ENCODE measurements at regions not wholly inside any gene's neighbourhood (a gene's known extent, or its start where the extent isn't known, plus 50 kb on each side); places are given as distances from the start of the nearest gene placed in this dataset.

GRCh38 chr3:98982351-98982750 is 80.9 kb upstream of the DCBLD2 start:
- DNase-seq: no peak

DNA sequence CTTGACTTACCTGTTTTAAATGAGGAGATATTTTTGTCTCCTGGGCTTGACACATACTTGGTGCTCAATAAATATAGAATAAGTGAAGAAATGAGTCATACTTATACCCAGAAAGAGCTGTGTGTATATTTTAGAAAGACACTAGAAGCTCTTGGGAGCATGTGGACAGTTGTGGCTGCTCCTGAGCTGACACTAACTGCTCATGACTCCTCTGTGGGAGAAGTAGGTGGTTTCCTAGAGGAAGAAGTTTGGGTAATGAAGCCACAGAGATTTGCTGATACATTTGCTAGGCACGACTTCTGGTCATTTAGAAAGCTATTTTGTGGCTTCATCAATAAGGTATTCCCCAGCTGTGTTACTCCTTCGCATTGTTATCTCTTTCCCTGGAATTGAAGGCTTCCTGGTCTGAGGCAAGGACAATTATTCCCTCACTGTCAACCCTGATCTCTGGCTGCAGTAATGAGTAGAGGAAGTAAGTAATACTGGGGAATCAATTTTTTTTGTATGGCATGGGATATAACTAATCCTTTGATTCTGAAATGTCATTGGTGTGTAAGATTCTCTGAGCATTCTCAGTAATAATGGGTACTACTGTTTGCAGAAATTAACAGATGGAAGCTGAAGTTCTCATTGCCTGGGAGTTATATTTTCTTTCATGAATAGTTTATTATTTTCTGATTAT is 79.6 kb upstream of the DCBLD2 start:
- DNase-seq: no peak

GRCh38 chr3:98979296-98979695 is 77.8 kb upstream of the DCBLD2 start:
- no peak for DNase-seq

DNA sequence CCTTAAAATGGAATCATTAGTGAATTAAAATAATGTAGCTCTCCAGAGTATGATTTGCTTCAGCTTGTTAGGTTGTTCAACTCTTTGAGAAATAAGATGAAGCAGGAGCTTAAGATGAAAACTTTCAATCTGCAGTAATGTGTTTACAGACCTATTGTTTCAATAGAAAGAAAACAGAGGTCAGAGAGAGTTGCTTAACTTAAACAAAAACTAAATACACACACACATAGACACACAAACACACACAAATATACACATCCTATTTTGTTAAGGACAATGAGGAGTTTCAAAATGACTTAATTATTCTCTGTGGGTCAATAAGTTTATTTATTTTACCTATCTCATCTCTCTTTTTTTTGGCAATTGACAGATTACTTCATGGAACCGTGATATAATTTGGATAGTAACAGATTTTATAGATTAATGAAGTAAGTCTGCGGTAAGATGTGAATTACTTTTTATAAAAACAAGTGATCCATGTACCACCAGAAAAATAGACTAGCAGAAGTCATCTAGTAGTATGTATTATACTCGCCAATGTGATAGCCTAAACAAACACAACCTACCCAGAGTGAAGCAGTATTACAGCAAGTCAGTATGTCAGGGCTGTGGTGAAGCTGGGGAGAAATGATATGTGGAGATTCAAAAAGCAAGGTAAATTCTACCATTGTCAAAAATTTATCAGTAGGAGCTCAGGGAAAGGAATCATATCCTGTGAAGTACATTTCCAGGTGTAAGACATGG is 76.7 kb upstream of the DCBLD2 start:
- DNase-seq: no peak

DNA sequence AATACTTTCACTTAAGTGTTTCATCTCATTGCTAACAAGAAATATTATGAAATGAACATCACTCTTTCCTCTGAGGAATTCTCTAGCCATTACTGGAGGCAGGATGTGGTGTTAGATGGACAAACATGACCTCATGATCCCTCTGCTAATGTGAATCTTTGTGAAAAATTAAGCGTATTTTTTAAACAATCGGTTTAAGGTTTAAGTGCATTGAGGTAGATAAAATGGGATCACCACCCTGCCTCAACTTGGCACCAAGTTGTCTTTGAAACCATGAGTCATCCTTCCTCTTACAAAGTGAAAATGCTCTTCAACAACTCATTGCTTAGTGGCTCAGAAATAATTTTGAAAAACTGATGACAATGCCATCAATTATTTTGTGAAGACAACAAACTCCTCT is 76.0 kb upstream of the DCBLD2 start:
- no peak for DNase-seq

GRCh38 chr3:98974442-98974841 is 72.9 kb upstream of the DCBLD2 start:
- no peak for DNase-seq

DNA sequence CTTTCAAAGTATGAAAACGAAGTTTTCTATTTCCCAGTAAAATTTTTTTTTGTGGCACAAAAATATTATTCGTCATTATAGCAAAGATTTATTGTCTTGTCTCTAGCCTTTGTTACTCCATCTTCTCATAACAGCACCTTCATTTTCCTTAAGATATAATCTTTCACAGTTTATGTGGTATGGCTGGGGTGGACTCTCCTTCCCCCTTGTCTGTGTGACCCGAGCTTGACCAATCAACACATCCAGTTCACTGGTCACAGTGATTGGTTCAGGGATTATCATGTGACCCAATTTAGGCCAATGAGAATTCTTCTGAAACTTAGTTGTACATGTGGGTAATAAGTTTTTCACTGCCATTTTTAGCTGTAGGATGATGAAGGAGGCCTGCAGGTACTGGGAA is 71.2 kb upstream of the DCBLD2 start:
- DNase-seq: no peak

GRCh38 chr3:98972155-98972554 is 70.7 kb upstream of the DCBLD2 start:
- no peak for DNase-seq

DNA sequence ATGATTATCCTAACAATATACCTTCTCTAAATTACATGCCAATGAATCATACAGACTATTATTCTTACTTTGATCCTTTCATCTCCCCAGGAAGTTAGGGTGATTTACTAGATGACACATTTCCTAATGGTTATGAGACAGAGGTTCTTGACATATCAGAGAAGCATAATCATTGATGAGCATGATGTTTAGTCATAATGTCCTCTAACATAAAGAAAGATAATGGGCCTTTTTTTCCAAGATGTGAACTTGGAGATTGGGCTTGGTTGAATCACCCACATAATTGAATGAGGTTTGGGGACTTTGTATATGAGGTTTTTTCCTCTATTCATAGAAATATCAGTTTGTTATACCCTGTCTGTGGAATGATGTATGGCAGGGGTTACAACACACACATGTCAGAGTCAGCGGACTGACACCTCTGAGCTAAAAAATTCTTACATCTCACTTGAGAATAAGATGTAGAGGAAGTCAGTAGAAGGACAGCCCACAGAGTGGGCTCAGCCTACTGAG is 69.7 kb upstream of the DCBLD2 start:
- DNase-seq: no peak

DNA sequence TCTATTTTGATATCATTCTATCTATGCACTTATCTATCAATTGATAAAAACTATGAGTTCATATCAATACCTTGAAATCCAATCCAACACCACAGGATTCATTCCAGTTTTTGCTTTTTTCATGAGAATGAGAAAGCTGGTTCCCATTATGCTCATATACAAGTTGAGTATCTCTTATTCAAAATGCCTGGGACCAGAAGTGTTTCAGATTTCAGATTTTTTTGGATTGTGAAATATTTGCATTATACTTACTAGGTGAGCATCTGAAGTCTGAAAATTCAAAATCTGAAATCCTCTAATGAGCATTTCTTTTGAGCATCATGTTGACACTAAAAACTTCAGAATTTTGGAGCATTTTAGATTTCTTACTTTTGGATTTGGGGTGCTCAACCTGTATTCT is 67.8 kb upstream of the DCBLD2 start:
- DNase-seq: no peak

GRCh38 chr3:98968824-98969223 is 67.3 kb upstream of the DCBLD2 start:
- no peak for DNase-seq

DNA sequence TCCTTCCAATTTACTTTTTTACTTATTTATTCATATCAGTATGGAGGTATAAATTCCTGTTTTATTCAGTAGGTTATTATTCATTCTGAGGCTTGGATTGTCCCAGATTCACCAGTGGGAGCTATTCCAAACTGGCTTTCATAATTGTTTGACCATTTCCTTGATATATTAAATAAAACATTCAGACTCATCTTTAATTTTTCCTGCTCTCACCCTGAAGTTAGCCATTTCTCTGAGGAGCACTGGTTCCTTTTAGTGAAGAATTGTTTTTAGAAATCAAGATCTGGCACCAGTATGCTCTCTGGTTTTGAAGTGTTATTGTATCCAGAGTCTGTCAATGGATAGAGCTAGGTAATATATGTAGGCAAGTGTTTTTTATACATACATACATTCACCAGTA is 66.9 kb upstream of the DCBLD2 start:
- DNase-seq: no peak

GRCh38 chr3:98967758-98968157 is 66.3 kb upstream of the DCBLD2 start:
- no peak for DNase-seq

- no peak for DNase-seq
These were observed 65.5 kb upstream of the DCBLD2 start for GRCh38 chr3:98966862-98967546.

DNA sequence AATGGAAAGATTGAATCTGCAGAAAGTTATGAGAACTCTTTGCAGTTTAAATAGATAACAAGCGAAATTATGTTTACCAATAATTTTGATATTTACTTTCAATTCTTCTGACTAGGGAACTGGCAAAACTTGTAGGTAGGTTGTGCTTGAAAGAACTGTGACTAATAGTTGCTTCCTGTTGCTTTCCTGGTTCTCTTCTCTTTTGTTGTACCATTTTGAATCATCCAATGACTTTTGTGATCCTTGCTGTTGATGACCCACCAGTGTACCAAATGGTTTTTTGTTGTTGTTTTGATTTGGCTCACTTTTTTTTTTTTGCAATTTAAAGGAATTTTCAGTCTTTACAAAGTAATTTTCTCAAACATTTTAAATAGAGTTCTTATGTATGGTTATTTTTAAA is 64.9 kb upstream of the DCBLD2 start:
- DNase-seq: no peak

DNA sequence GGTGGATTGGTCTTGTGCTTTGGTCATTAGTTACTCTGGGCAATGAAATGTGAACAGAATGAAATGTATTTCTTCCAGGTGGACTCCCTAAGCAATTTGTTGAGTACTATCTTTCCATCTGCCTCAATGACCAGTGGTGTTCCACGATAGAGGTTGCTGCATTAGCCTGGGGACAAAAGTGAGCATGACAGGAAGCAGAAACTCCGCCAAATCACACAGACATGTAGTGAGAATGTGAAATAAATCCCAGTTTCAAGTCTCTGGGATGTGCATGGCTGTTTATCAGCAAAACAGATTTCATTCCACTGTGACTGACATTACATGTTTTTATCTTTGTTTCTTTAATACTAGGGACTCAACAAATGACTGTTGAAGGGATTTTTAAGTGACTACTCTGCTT is 63.3 kb upstream of the DCBLD2 start:
- DNase-seq: no peak

- no peak for DNase-seq
These were observed 62.1 kb upstream of the DCBLD2 start for GRCh38 chr3:98963546-98963945.

DNA sequence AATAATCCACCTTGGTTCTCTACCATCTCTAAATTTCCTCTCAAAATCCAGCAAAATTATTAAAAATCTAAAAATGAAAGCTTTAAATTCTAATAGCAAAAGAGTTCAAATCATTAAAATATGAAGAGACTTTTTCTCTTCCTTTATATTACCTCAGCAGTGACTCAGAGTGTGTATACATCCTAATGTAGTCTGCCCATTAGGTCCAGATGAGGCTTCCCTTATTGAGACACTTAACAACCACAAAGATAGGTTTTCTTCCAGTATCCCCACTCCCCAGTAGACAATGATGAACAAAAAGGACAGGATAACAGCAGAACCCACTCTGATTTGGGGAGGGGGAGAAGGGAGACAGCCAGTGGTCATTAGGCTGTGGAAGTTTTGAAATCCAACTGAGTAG is 61.5 kb upstream of the DCBLD2 start:
- no peak for DNase-seq

GRCh38 chr3:98962189-98962930 is 60.9 kb upstream of the DCBLD2 start:
- DNase-seq: no peak

GRCh38 chr3:98961161-98962155 is 60.0 kb upstream of the DCBLD2 start:
- DNase-seq: no peak

DNA sequence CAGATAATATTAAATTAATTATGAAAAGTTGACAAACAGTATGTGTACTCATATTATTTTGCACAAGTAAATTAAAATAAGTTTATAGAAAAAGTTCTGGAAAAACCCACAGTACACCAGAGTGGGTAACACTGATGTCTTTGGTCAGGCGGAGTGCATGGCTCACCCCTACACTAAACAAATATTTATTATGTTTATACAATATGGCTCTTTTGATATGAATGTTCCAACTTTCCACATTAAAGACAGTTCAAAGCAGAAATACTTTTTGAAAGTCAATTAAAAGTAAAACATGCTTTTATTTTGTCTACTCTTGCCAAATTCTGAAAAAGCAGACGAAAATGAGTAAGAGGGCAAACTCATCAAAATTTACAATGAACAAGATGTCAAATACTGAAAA is 56.2 kb upstream of the DCBLD2 start:
- DNase-seq: no peak

DNA sequence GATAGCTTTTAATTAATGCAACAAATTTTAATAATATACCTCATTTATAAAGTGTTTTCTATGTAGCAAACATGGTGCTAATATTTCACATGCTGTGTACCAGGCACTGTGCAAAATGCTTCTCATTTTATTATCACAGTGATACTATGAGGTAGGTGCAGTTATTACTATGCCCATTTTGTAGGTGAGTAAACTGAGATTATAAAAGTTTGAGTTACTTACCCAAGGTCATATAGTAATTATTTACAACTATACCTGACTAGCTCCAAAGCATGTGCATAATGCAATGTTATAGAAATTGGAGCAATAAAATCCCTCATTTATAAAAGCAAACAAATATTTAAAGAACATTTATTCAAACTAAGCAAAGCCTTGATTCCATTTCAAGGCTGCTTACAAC is 54.5 kb upstream of the DCBLD2 start:
- DNase-seq: no peak

Data from NCI-H526 (cell line).